ENCODE measurements at regions not wholly inside any gene's neighbourhood (a gene's known extent, or its start where the extent isn't known, plus 50 kb on each side); places are given as distances from the start of the nearest gene placed in this dataset.

GRCh38 chr3:168624892-168625448, 529.2 kb upstream of the GOLIM4 start:
- no peak for DNase-seq

DNA sequence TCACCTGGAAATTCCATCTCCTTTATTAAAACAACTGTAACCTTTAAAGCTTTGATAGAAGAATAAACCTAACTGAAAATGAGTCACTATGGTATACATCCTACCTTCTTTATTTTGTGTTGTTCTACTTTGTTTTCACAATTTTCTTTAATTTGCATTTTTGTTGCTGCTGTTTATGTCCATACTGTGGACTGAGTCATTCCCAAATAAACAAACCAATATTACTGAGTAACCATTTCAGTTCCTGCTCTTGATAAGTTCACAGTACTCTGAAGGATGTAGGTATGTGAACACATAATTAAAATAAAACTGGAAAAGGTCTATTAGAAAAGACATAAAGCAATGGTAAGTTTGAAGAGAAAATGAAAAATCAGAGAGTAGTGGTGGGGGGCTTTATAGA, 528.5 kb upstream of the GOLIM4 start:
- DNase-seq: no peak

- no peak for DNase-seq
Measured at GRCh38 chr3:168622795-168623194, 527.1 kb upstream of the GOLIM4 start.

DNA sequence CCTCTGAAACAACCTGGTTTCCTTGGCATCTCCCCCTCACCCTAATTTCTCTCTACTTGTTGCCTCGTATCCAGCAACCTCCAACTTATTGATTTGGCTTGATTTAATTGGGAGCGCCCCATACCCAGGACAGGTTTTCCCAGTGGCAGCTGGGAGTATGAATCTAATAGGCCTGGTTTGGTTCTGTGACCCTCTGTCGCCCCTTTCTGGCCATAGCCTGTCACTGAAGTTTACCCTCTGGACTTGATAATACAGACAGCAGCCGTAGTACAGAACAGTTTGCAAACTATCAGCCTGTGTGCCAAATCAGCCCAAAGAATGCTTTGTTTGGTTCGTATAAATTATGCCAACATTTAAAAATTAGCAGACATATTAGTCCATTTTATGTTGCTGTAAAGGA, 525.1 kb upstream of the GOLIM4 start:
- DNase-seq: no peak

GRCh38 chr3:168618827-168619470, 523.2 kb upstream of the GOLIM4 start:
- no peak for DNase-seq

- no peak for DNase-seq
Measured at GRCh38 chr3:168617658-168618057, 521.9 kb upstream of the GOLIM4 start.

GRCh38 chr3:168616915-168617314, 521.2 kb upstream of the GOLIM4 start:
- no peak for DNase-seq

- DNase-seq: no peak
Measured at GRCh38 chr3:168615493-168616020, 519.8 kb upstream of the GOLIM4 start.

DNA sequence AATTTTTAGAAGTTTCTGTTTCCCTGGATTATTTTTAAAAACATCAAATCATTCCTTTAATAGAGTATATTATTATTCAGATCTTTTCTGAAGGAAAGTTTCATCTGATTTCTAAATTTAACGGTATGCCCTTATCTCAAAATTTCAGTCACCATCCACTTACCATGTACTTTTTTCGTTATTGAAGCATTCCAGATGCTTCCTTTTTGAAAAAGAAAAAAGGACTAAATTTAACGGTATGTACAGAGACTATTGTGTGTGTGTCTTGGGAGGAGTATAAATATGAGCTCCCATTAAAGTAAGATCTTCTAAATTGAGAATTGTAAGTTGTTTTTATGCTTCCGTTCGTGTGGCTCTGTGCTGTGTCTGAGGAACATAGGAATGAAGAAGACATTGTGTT, 517.4 kb upstream of the GOLIM4 start:
- no peak for DNase-seq

- no peak for DNase-seq
Measured at GRCh38 chr3:168612671-168613070, 516.9 kb upstream of the GOLIM4 start.

DNA sequence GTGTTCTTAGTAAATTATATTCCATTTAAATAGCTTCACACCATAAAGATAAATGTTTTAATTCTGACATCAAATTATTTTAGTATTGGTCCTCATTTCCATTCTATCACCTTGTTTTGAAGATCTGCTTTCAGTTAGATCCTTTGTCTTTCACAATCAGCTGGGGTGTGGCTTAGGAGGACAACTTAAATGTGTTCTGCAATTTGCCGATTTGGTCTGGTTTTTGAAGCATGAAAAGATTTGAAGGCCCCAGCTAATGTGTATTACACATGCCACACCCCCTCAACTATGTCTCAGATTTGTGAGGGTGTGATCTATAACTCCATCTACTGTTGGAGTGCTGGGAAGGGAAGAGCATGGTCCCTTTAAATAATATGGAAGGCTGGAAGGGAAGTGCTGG, 516.1 kb upstream of the GOLIM4 start:
- no peak for DNase-seq

- DNase-seq: no peak
Measured at GRCh38 chr3:168608926-168609325, 513.2 kb upstream of the GOLIM4 start.

DNA sequence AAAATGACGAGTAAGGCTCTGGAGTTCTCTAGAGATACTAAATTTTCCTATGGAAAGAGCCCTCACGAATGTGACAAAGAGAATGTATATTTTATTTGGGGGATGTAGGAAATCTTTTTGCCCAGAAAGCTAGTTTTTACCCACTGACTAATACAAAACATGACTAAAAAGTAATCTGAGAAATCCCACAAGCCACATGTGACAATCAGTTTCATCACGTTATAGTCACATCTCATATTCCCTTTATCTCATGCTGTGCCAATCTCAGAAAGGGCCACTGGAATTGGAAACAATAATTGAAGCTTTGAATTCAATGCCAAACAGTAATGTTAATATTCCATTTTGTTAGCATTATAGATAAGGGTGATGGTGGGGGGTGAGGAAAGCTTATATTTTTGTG, 509.0 kb upstream of the GOLIM4 start:
- DNase-seq: no peak

GRCh38 chr3:168598250-168598649, 502.5 kb upstream of the GOLIM4 start:
- no peak for DNase-seq

DNA sequence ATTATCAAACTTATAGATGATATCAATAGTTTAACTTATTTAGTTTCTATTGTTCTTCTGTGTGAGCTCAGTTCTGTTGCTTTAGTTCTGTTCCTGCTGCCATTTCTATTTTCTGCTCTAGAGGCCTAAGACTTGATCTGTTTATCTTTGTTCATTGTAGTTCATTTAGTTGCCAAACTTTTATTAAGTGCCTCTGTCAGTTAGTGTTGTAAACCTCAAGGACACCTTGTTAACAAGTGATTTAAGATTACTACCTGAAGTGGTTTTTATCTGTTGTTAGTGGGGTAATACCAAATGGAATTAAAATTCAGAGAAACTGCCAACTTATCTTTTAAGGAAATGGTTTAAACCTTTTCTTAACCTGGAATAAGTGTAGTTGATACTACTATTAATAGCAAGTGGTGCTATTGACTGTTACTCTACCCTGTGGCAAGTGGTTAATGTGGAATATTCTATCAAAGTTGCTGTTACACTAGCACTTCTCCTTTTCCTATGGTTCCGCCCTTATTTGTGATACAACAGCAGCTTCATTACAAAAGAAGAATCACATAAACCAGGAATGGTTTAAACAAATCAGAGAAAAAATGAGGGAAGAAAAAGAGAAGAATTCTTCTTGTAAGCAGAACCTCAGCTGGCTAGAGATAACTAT, 500.6 kb upstream of the GOLIM4 start:
- DNase-seq: no peak

DNA sequence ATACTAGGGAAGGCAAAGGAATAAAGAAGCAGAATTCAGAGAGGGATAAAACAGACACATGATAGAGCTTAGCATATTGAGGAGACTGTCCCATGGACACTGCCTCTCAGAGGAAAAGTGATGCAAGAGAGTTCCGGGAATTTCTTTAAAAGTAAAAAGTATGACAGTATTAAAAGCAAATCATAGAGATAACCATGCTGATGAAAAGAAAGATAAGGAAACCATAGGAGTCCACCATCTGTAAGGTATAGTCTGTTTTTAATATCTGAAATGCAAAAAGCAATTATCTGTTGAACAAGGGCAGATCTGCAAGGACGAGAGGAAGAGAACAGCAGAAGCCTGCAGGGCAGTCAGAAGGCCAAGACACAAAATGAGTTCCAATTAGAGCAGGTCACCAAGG, 495.9 kb upstream of the GOLIM4 start:
- DNase-seq: no peak

- no peak for DNase-seq
Measured at GRCh38 chr3:168589376-168589775, 493.7 kb upstream of the GOLIM4 start.

GRCh38 chr3:168585544-168585943, 489.8 kb upstream of the GOLIM4 start:
- DNase-seq: no peak

DNA sequence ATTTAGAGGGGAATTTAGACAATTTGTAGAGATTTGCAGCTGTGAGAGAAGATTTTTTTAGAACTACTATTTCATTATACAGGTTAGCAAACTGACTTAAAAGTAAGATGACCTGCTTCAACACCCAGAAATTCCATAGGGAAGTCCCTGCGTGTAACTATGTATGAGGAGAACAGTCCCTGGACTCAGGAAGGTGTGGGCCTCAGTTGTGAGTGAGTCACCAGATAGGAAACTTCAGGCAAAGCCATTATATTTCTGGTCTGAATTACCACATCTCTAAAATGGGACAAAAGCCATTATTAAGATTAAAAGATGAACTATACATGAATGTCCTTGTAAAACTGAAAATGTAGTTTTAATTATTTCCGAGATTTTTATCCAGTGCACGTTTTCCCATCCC, 488.3 kb upstream of the GOLIM4 start:
- no peak for DNase-seq

DNA sequence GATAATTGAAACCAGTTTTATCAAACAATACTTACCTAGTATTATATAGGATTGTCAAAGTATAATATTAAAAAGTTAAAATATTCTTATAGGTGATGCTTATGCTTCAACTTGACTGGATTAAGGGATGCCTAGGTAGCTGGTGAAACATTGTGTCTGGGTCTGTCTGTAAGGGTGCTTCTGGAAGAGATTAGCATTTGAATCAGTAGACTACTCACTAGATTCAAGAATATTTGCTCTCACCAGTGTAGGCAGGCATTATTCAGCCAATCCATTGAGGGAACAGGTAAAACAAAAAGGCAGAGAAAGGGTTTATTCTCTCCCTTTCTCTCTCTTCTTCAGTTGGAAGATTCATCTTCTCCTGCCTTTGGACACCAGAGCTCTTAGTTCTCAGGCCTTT, 486.8 kb upstream of the GOLIM4 start:
- no peak for DNase-seq

DNA sequence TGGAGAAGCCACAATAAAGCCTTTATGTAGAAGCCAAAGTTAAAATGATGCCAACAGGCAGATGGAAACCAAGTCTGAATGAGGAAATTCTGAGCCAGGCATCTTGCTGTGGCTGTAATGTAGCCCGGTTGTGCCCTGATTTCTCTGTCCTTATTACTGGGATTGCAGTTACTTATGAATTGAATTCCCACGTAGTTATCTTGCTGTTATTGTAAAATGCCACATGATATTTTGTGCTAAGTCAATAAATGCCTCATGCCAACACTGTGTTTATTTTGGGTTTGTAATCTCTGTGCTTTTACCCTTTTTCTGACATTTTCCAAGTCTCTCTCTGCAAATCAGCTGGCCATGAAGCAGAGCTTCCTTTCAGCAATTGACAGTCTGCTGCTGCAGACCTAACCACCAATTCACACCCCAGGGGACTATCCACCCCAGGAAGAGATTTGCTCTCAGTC, 486.1 kb upstream of the GOLIM4 start:
- no peak for DNase-seq

GRCh38 chr3:168579010-168579409, 483.3 kb upstream of the GOLIM4 start:
- no peak for DNase-seq

- no peak for DNase-seq
Measured at GRCh38 chr3:168575750-168576149, 480.0 kb upstream of the GOLIM4 start.

DNA sequence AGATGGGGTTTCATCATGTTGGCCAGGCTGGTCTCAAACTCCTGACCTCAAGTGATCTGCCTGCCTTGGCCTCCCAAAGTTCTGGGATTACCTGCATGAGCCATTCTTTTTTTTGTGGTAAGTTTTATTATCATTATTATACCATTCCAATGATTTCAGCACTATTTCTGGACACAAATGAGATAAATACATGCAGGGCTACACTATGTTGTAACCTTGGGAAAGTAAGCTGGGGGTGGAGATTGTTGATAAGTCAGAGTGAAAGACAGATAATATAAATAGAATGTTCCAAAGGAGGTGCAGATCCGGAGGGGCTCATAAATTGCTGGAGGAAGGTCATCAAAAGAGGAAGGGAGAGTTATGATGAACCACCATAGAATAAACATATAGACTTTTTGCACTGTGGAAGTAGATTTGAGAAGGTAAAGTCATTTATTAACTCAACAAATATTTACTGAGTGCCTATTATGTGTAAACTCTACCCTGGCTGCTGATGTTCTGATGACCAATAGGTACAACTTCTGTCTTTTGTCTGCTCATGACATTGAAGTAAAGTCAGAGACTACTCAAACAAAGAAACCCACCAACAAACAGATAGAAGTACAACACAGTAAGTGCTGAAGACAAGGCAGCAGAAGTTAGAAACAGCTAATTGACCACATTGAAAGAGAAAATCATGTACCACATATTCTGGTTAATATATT, 478.9 kb upstream of the GOLIM4 start:
- DNase-seq: no peak
